Ovary (tissue), 7 donors: ENCODE measurements at regions not wholly inside any gene's neighbourhood (a gene's known extent, or its start where the extent isn't known, plus 50 kb on each side); places are given as distances from the start of the nearest gene placed in this dataset.

ENCODE experiments used
- DNase-seq, 5 donors: peaks; one replicate each; pipeline ENCODE4 v3.0.0-alpha.2; 2019 to 2020
- H3K27ac ChIP-seq, 2 donors: fragments of 200-600 bp; one replicate each; pipeline versions ENCODE4 v1.5.1 to v1.8.0; 2019 to 2022
- H3K27me3 ChIP-seq: fragments of 200-600 bp; one replicate; pipeline ENCODE4 v1.8.0; 2022
- H3K36me3 ChIP-seq: fragments of 200-600 bp; sonication (generic); one replicate; pipeline ENCODE4 v1.5.1; 2019
- H3K4me1 ChIP-seq: one replicate; pipeline ENCODE4 v1.8.1; 2013; ENCODE audit warnings: mild to moderate bottlenecking, moderate library complexity; ENCODE audit not compliant: insufficient read depth
- H3K4me3 ChIP-seq: fragments of 200-600 bp; sonication (generic); one replicate; pipeline ENCODE4 v1.5.1; 2017
- H3K9me3 ChIP-seq, 2 donors: fragments of 200-600 bp in 1 of 2; sonication (generic) in 1 of 2; one replicate each; pipeline versions ENCODE4 v1.5.1 to v1.8.1; 2013 to 2019; ENCODE audit warnings: mild to moderate bottlenecking in 1 of 2, moderate library complexity in 1 of 2
- EP300 ChIP-seq: sonication (generic); formaldehyde crosslinking; IDR thresholded peaks from one replicate; pipeline ENCODE4 v1.6.1; 2017; ENCODE audit warnings: antibody characterized with exemption
- POLR2A ChIP-seq: fragments of 450-650 bp; IDR thresholded peaks from one replicate; pipeline ENCODE4 v1.6.1; 2017; ENCODE audit warnings: antibody characterized with exemption, mild to moderate bottlenecking, moderate library complexity
- WGBS, 3 donors: extraction: QIAGEN DNeasy Blood & Tissue Kit in 1 of 3; methylation state at CpG; one replicate each; pipeline versions ENCODE4 v1.1.5 to v1.1.7; 2013 to 2017; 5-methylcytosine and 5-hydroxymethylcytosine counted together
- intact Hi-C, 4 donors: fragments of 100-400 bp; cut with DNase I; formaldehyde crosslinking; loops; one replicate each; pipeline versions ENCODE4 v1.11.0 to v1.15.1; 2022 to 2023
- TF ChIP-seq, protein P1 (sequence below), 3 donors: fragments of 450-650 bp in 2 of 3; fragments of 200-600 bp in 1 of 3; IDR thresholded peaks; one replicate each; pipeline versions ENCODE4 v1.5.1 to v1.8.0; 2016 to 2022; ENCODE audit warnings: antibody characterized with exemption in 3 of 3, mild to moderate bottlenecking in 1 of 3
- donor health status: DM: no; HTN: no; CAD: no; lungs with moderate emphysema.
- donor health status: DM: no; HTN: no; CAD: no.
- donor health status: Bipolar disorder and iron deficiency.
- donor health status: DM: no; HTN: no; CAD: no.
- donor health status: DM: yes; HTN: yes; CAD: no.

GRCh38 chr3:3685721-3686120 is 113.5 kb upstream of the LRRN1 start:
- intact Hi-C loops = no loop called here

DNA sequence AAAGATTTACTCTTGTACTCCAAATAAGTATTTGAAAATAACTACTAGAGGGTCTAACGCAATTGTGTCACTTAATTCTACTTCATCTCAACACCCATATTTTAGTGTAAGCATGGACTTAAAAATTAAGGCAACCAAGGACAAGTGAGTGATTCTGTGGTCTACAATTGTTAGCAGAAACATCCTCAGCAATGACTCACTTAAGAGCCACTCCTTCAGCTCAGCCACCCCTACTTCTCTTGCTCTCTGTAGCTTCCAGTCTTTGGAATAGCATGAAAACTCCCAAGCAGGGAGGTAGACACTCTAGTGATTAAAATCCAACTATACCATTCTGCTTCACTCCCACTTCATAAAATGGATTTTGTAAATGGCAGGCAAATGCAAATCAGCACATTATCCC is 116.0 kb upstream of the LRRN1 start:
- Histone ChIP-seq H3K27me3 (no peaks in the 10 kb centered on the region), H3K9me3 (no peaks in the 10 kb centered on the region), H3K4me3 (no peak overlapping the region), H3K27ac (no peak overlapping the region), H3K36me3 (no peaks in the 10 kb centered on the region), H3K4me1 (no peaks in the 10 kb centered on the region)
- TF ChIP-seq, protein P1, sequence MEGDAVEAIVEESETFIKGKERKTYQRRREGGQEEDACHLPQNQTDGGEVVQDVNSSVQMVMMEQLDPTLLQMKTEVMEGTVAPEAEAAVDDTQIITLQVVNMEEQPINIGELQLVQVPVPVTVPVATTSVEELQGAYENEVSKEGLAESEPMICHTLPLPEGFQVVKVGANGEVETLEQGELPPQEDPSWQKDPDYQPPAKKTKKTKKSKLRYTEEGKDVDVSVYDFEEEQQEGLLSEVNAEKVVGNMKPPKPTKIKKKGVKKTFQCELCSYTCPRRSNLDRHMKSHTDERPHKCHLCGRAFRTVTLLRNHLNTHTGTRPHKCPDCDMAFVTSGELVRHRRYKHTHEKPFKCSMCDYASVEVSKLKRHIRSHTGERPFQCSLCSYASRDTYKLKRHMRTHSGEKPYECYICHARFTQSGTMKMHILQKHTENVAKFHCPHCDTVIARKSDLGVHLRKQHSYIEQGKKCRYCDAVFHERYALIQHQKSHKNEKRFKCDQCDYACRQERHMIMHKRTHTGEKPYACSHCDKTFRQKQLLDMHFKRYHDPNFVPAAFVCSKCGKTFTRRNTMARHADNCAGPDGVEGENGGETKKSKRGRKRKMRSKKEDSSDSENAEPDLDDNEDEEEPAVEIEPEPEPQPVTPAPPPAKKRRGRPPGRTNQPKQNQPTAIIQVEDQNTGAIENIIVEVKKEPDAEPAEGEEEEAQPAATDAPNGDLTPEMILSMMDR (IDR thresholded peaks at IDR 0.05) = no peak
- TF ChIP-seq EP300 (no peak), POLR2A (no peak)
- no peak for DNase-seq
- intact Hi-C loops = no loop called here
- 93 to 100% (median 98%) methylated on average over 1 of the region's 1 CpG for whole genome bisulfite sequencing, 3 donors

More at GRCh38 chr3:3685721-3686120, 113.5 kb upstream of the LRRN1 start:
- 55 to 75% (median 61%) methylated on average over 7 of the region's 7 CpGs for WGBS, 3 donors
- H3K27me3 ChIP-seq = no peaks in the 10 kb centered on the region
- H3K4me1 ChIP-seq = no peaks in the 10 kb centered on the region
- TF ChIP-seq POLR2A (no peak), EP300 (no peak)
- TF ChIP-seq, protein P1 (IDR thresholded peaks at IDR 0.05) = no peak
- no peaks in the 10 kb centered on the region for H3K9me3 ChIP-seq
- no peak overlapping the region for H3K27ac ChIP-seq
- no peaks in the 10 kb centered on the region for H3K36me3 ChIP-seq
- no peak for DNase-seq
- no peak overlapping the region for H3K4me3 ChIP-seq

- Histone ChIP-seq H3K9me3 (no peaks in the 10 kb centered on the region), H3K4me1 (no peaks in the 10 kb centered on the region), H3K27me3 (no peaks in the 10 kb centered on the region), H3K36me3 (no peaks in the 10 kb centered on the region), H3K4me3 (no peak overlapping the region), H3K27ac (no peak overlapping the region)
- TF ChIP-seq, protein P1 (IDR thresholded peaks at IDR 0.05) = no peak
- TF ChIP-seq EP300 = no peak
- no peak for TF ChIP-seq POLR2A
- intact Hi-C loops = loop anchor here in 1 of 4 donors (10.0 kb wide), 1 partner anchor 221 kb away; no protein-coding TSS in a partner anchor
- 11 to 38% (median 20%) methylated on average over 1 of the region's 1 CpG for WGBS, 3 donors
- DNase-seq = no peak
Observed at GRCh38 chr3:3675801-3676200, 123.4 kb upstream of the LRRN1 start.

GRCh38 chr3:3675186-3675585 is 124.0 kb upstream of the LRRN1 start:
- no peaks in the 10 kb centered on the region for H3K36me3 ChIP-seq
- no peaks in the 10 kb centered on the region for H3K27me3 ChIP-seq
- H3K4me3 ChIP-seq = no peak overlapping the region
- TF ChIP-seq POLR2A = no peak
- TF ChIP-seq EP300 = no peak
- TF ChIP-seq, protein P1 (IDR thresholded peaks at IDR 0.05) = no peak
- intact Hi-C loops = loop anchor here in 1 of 4 donors (10.0 kb wide), 1 partner anchor 220 kb away; no protein-coding TSS in a partner anchor
- no peak overlapping the region for H3K27ac ChIP-seq
- DNase-seq = no peak
- no peaks in the 10 kb centered on the region for H3K4me1 ChIP-seq
- H3K9me3 ChIP-seq = no peaks in the 10 kb centered on the region
